ENCODE measurements at regions not wholly inside any gene's neighbourhood (a gene's known extent, or its start where the extent isn't known, plus 50 kb on each side); places are given as distances from the start of the nearest gene placed in this dataset.
"Not testable (repeated sequence)": the region's sequence is repeated elsewhere in the genome, so short reads cannot be mapped to it uniquely, and the experiment has no call there.

GRCh38 chr9:85319936-85320656, 421.7 kb downstream of the AGTPBP1 start:
- H3K27me3 ChIP-seq (ENCODE audit: control insufficient read depth in 4 of 4, insufficient read depth in 4 of 4, low read length in 3 of 4) = peaks cover 0 to 2% (median 0%) of the 10 kb centered on the region in 4 donors
- no peaks in the 10 kb centered on the region for H3K4me1 ChIP-seq (ENCODE audit: control insufficient read depth in 4 of 4, insufficient read depth in 4 of 4, low read length in 3 of 4)
- WGBS = 75% methylated on average over 2 of the region's 2 CpGs
- peaks cover 0 to 4% (median 1%) of the 10 kb centered on the region in 4 donors for H3K9me3 ChIP-seq (ENCODE audit: control insufficient read depth in 4 of 4, low read length in 3 of 4)
- H3K4me3 ChIP-seq (ENCODE audit: low read depth in 1 of 3, low read length in 3 of 3) = no peak overlapping the region
- TF ChIP-seq ATF3 (IDR thresholded peaks at IDR 0.05) (no peak), GABPA (IDR thresholded peaks at IDR 0.05 in 1 of 2, conservative IDR thresholded peaks at IDR 0.05 in 1 of 2) (no peak), ZBTB33 (IDR thresholded peaks at IDR 0.05) (no peak), EGR1 (IDR thresholded peaks at IDR 0.05; ENCODE audit: low read depth in 2 of 2) (no peak), TAF1 (conservative IDR thresholded peaks at IDR 0.05) (no peak), MAX (IDR thresholded peaks at IDR 0.05) (no peak), NR2F2 (IDR thresholded peaks at IDR 0.05) (no peak), HNF4A (conservative IDR thresholded peaks at IDR 0.05) (no peak), RXRA (IDR thresholded peaks at IDR 0.05) (no peak), SP1 (IDR thresholded peaks at IDR 0.05) (no peak), RAD21 (IDR thresholded peaks at IDR 0.05) (no peak), JUND (IDR thresholded peaks at IDR 0.05) (no peak), CTCF (IDR thresholded peaks at IDR 0.05; ENCODE audit: low read depth, low read length, missing input control) (no peak), YY1 (IDR thresholded peaks at IDR 0.05) (no peak), FOXA2 (IDR thresholded peaks at IDR 0.05) (no peak), HNF4G (IDR thresholded peaks at IDR 0.05) (no peak), FOXA1 (IDR thresholded peaks at IDR 0.05) (no peak)
- no peak overlapping the region for H3K27ac ChIP-seq (ENCODE audit: low read depth in 1 of 2, low read length in 2 of 2)
- no peak overlapping the region for H3K9ac ChIP-seq (ENCODE audit: low read depth in 1 of 2, low read length in 2 of 2)
- no peaks in the 10 kb centered on the region for H3K36me3 ChIP-seq (ENCODE audit: control insufficient read depth in 4 of 4, insufficient read depth in 3 of 4, low read depth in 1 of 4, low read length in 3 of 4)
- no peak for DNase-seq (ENCODE audit: low spot score)

- H3K9ac ChIP-seq (ENCODE audit: low read depth in 1 of 2, low read length in 2 of 2); H3K36me3 ChIP-seq (ENCODE audit: control insufficient read depth in 4 of 4, insufficient read depth in 3 of 4, low read depth in 1 of 4, low read length in 3 of 4); H3K4me1 ChIP-seq (ENCODE audit: control insufficient read depth in 4 of 4, insufficient read depth in 4 of 4, low read length in 3 of 4); DNase-seq (ENCODE audit: low spot score); H3K27ac ChIP-seq (ENCODE audit: low read depth in 1 of 2, low read length in 2 of 2); H3K4me3 ChIP-seq (ENCODE audit: low read depth in 1 of 3, low read length in 3 of 3); H3K9me3 ChIP-seq (ENCODE audit: control insufficient read depth in 4 of 4, low read length in 3 of 4); H3K27me3 ChIP-seq (ENCODE audit: control insufficient read depth in 4 of 4, insufficient read depth in 4 of 4, low read length in 3 of 4): not testable (repeated sequence)
- WGBS = 77% methylated on average over 2 of the region's 2 CpGs
Observed at GRCh38 chr9:85315535-85315934, 426.2 kb downstream of the AGTPBP1 start.
